B cell (primary cell): ENCODE measurements at regions not wholly inside any gene's neighbourhood (a gene's known extent, or its start where the extent isn't known, plus 50 kb on each side); places are given as distances from the start of the nearest gene placed in this dataset.

Source experiments
- EZH2 ChIP-seq: IDR thresholded peaks from 2 replicates; pipeline ENCODE4 v1.6.1; 2012; ENCODE audit warnings: borderline replicate concordance, low read depth, mild to moderate bottlenecking, moderate library complexity, low read length; ENCODE audit not compliant: insufficient read depth, poor library complexity, severe bottlenecking
- TF ChIP-seq, protein P1 (sequence below): fragments of 200-600 bp; IDR thresholded peaks from one replicate; pipeline ENCODE4 v1.8.0; 2022; ENCODE audit warnings: antibody characterized with exemption, mild to moderate bottlenecking

DNA sequence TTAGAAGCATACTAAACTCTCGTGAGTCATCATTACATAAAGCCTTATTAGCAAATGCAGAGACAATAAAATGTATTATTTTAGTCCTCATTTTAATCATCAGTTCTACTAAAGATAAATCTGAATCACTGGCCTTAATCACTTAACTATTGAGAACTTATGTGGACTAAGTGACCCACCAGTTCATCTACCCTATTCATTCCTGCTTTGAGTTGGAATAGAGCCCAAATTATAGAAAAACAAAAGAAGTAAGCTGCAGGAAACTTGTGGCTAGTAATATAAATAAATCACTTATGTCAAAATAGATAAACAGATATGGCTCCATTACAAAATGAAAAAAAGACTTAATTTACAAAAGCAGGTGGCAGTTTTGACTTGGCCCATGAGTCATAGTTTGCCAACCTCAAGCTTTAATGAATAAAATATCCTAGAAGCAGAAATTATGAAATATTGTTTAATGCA, 851.8 kb upstream of the CRIM1 start:
- TF ChIP-seq, protein P1, sequence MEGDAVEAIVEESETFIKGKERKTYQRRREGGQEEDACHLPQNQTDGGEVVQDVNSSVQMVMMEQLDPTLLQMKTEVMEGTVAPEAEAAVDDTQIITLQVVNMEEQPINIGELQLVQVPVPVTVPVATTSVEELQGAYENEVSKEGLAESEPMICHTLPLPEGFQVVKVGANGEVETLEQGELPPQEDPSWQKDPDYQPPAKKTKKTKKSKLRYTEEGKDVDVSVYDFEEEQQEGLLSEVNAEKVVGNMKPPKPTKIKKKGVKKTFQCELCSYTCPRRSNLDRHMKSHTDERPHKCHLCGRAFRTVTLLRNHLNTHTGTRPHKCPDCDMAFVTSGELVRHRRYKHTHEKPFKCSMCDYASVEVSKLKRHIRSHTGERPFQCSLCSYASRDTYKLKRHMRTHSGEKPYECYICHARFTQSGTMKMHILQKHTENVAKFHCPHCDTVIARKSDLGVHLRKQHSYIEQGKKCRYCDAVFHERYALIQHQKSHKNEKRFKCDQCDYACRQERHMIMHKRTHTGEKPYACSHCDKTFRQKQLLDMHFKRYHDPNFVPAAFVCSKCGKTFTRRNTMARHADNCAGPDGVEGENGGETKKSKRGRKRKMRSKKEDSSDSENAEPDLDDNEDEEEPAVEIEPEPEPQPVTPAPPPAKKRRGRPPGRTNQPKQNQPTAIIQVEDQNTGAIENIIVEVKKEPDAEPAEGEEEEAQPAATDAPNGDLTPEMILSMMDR, result no peak
- TF ChIP-seq EZH2, result no peak
